ENCODE measurements at regions not wholly inside any gene's neighbourhood (a gene's known extent, or its start where the extent isn't known, plus 50 kb on each side); places are given as distances from the start of the nearest gene placed in this dataset.
"Not testable (repeated sequence)": the region's sequence is repeated elsewhere in the genome, so short reads cannot be mapped to it uniquely, and the experiment has no call there.

DNA sequence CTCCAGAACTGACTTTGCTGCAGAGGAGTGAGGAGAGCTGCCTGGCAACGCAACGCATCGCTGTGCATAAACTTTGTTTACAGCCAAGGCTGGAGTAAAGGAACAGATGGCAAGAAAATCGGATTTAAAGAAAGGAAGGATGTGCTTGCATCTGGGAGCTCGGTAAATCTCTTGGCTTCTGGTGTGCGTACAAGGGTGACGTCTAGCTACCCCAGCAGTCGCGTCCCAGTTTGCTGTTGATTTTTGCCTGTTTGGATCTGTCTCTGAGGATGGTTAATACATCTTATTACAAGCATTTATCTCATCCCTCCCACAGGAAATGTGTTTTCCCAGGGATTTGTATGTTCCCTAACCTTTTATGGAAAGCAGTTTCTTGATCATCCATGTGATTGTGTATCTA is 73.3 kb upstream of the RALGPS2 start:
- no peak for DNase-seq (ENCODE audit: low read depth)
- H3K4me3 ChIP-seq (ENCODE audit: low read depth, low read length) = no peak overlapping the region
- TF ChIP-seq CTCF (IDR thresholded peaks at IDR 0.05; ENCODE audit: control insufficient read depth, extremely low read depth, insufficient read depth) = no peak

DNA sequence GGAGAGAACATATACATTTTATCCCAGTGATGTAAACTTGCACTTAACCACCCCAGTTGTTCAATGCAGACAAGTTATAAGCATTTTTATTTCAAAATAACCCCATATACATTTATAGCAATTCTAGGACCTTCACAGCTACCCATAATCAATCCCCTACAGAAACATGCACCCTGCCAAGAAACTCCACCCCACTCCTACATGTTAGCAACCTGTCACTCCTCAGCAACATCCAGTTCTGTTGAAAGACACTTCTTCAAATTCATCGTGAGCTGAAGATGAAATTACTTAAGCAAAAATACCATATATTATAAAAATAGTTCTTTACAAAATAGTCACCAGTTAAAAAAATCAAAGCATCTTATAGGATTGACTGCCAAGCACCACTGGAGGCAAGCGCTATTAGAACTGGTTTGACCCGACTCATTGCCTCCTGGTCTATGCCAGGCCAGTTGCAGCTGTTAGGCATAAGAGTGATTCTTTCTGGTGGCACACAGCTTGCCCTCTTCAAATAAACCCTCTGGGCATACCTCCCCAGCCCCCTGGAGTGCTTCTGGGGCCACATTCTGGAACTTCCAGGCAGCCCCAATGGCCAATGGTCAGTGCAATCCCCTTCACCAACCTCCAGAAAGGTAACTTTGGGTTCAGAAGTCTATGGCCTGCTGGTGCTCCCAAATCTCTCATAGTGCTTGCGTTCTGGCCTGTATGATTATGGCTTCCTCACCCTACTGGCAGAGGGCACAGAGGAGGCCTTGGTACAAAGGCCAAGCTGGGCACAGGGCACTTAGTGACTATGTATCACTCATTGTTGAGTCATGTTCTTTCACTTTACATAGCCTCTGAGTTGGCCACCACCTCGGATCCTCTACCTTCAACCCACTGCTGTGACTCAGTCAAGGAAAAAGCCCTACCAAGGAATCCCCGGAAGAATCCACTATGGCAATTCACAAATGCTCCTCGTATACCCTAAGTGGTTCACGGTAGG is 72.2 kb upstream of the RALGPS2 start:
- TF ChIP-seq CTCF (IDR thresholded peaks at IDR 0.05; ENCODE audit: control insufficient read depth, extremely low read depth, insufficient read depth) = no peak
- no peak for DNase-seq (ENCODE audit: low read depth)
- no peak overlapping the region for H3K4me3 ChIP-seq (ENCODE audit: low read depth, low read length)

- no peak overlapping the region for H3K4me3 ChIP-seq (ENCODE audit: low read depth, low read length)
- TF ChIP-seq CTCF (IDR thresholded peaks at IDR 0.05; ENCODE audit: control insufficient read depth, extremely low read depth, insufficient read depth) = no peak
- no peak for DNase-seq (ENCODE audit: low read depth)
Observed at GRCh38 chr1:178659789-178660208, 65.2 kb upstream of the RALGPS2 start.

DNA sequence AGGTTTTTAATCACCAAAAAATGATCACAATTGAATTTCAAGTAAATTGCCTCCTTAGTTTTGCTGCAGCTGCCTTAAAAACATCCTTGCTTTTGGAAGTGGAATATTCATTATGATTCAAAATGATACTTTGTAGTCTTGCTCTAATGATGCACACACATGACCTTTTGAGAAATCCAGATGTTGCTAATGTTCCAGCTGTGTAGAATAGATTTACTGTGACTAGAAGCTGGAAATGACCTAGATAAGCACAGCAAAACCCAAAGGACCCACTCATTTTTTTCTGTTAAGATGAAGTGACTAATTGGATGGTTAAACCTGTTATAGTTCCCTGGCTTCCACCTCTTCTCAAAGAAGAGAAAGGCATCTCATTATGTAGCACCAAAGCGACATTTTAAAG is 64.6 kb upstream of the RALGPS2 start:
- no peak for DNase-seq (ENCODE audit: low read depth)
- no peak overlapping the region for H3K4me3 ChIP-seq (ENCODE audit: low read depth, low read length)

DNA sequence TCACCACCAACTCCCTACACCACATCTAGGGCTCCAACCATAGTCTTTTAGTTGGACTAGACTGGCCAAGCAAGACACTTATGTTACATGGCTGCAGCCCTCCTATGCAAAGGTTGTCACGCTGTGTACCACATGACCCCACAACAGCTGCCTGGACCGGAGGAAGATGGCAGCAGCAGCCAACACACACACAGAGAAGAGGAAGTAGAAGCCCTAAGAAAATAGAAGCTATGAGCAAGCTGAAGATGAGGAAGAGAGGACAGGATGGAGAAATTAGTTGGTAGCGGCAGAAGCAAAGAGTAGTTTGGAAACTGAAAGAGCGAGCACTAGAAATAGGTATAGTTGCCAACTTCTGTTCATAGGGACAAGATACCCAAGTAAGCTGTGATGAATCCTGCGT is 60.8 kb upstream of the RALGPS2 start:
- no peak overlapping the region for H3K4me3 ChIP-seq (ENCODE audit: low read depth, low read length)
- DNase-seq (ENCODE audit: low read depth) = no peak
- no peak for TF ChIP-seq CTCF (IDR thresholded peaks at IDR 0.05; ENCODE audit: control insufficient read depth, extremely low read depth, insufficient read depth)

More for the DNA sequence above, 64.6 kb upstream of the RALGPS2 start:
- no peak for TF ChIP-seq CTCF (IDR thresholded peaks at IDR 0.05; ENCODE audit: control insufficient read depth, extremely low read depth, insufficient read depth)

DNA sequence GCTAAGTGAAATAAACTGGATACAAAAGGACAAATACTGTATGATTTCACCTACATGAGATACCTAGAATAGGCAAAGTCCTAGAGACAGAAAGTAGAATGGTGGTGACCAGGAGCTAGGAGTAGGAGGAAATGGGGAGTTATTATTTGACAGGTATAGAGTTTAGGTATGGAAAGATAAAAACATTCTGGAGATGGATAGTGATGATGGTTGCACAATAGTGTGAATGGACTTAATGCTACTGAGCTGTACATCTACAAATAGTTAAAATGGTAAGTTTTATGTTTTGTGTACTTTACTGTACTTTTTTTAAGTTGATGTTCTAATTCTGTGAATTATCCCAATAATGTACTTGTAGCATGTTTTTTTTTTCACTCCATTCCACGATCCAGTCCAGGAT is 59.5 kb upstream of the RALGPS2 start:
- no peak overlapping the region for H3K4me3 ChIP-seq (ENCODE audit: low read depth, low read length)
- no peak for DNase-seq (ENCODE audit: low read depth)
- no peak for TF ChIP-seq CTCF (IDR thresholded peaks at IDR 0.05; ENCODE audit: control insufficient read depth, extremely low read depth, insufficient read depth)

GRCh38 chr1:178666891-178667290 is 58.2 kb upstream of the RALGPS2 start:
- DNase-seq (ENCODE audit: low read depth); H3K4me3 ChIP-seq (ENCODE audit: low read depth, low read length): not testable (repeated sequence)

All from LNCaP clone FGC (cell line).